GM23338 (cell line): ENCODE measurements at regions not wholly inside any gene's neighbourhood (a gene's known extent, or its start where the extent isn't known, plus 50 kb on each side); places are given as distances from the start of the nearest gene placed in this dataset.
"Not testable (repeated sequence)": the region's sequence is repeated elsewhere in the genome, so short reads cannot be mapped to it uniquely, and the experiment has no call there.

Source experiments
- ATAC-seq: fragments of 200-7000 bp; cut with Tn5 transposase; 3 replicates; pipeline ENCODE4 v1.9.1; 2020
- DNase-seq: peaks from one replicate; pipeline ENCODE4 v3.0.0-alpha.2; 2015; ENCODE audit warnings: low spot score
- H2AFZ ChIP-seq: fragments of 200-600 bp; sonication (generic); 2 replicates; pipeline ENCODE4 v1.8.0; 2016; ENCODE audit warnings: antibody characterized with exemption, mild to moderate bottlenecking, moderate library complexity
- H3F3A ChIP-seq: fragments of 200-600 bp; sonication (generic); replicated peaks from 2 replicates; pipeline ENCODE4 v1.8.0; 2017; ENCODE audit warnings: antibody characterized with exemption, mixed run types, low read depth
- H3K27ac ChIP-seq: fragments of 200-600 bp; sonication (generic); 2 replicates; pipeline ENCODE4 v1.6.1; 2016; ENCODE audit warnings: low read depth
- H3K27me3 ChIP-seq: fragments of 200-600 bp; sonication (generic); 2 replicates; pipeline ENCODE4 v1.8.0; 2016; ENCODE audit warnings: mild to moderate bottlenecking, mixed run types, moderate library complexity; ENCODE audit not compliant: insufficient read depth
- H3K36me3 ChIP-seq: fragments of 200-600 bp; sonication (generic); 2 replicates; pipeline ENCODE4 v1.8.0; 2016; ENCODE audit warnings: mild to moderate bottlenecking; ENCODE audit not compliant: insufficient read depth
- H3K4me1 ChIP-seq: fragments of 200-600 bp; sonication (generic); 2 replicates; pipeline ENCODE4 v1.8.0; 2016; ENCODE audit warnings: mild to moderate bottlenecking, moderate library complexity; ENCODE audit not compliant: insufficient read depth
- H3K4me2 ChIP-seq: fragments of 200-600 bp; sonication (generic); 2 replicates; pipeline ENCODE4 v1.7.1; 2017; ENCODE audit warnings: mixed run types
- H3K4me3 ChIP-seq: fragments of 200-600 bp; sonication (generic); 2 replicates; pipeline ENCODE4 v1.6.1; 2016; ENCODE audit warnings: mixed run types
- H3K79me2 ChIP-seq: fragments of 200-600 bp; sonication (generic); replicated peaks from 2 replicates; pipeline ENCODE4 v1.8.0; 2017; ENCODE audit warnings: mild to moderate bottlenecking; ENCODE audit not compliant: insufficient read depth
- H3K9me2 ChIP-seq: fragments of 200-600 bp; sonication (generic); 2 replicates; pipeline ENCODE4 v1.8.0; 2017; ENCODE audit not compliant: insufficient read depth
- H4K20me1 ChIP-seq: fragments of 200-600 bp; sonication (generic); replicated peaks from 2 replicates; pipeline ENCODE4 v1.8.0; 2017; ENCODE audit warnings: mild to moderate bottlenecking; ENCODE audit not compliant: insufficient read depth
- H3K27ac Mint-ChIP-seq: 2 replicates; pipeline ENCODE4 v1.8.0; 2020; ENCODE audit warnings: inconsistent platforms, mild to moderate bottlenecking, moderate library complexity, mixed read lengths
- H3K27me3 Mint-ChIP-seq: 3 replicates; pipeline ENCODE4 v1.8.0; 2022; ENCODE audit warnings: low read depth, mild to moderate bottlenecking, moderate library complexity, mixed read lengths, inconsistent platforms; ENCODE audit not compliant: insufficient read depth, poor library complexity
- H3K36me3 Mint-ChIP-seq: 3 replicates; pipeline ENCODE4 v1.8.0; 2021; ENCODE audit warnings: low read depth, mild to moderate bottlenecking, inconsistent platforms, moderate library complexity, mixed read lengths
- H3K4me1 Mint-ChIP-seq: 3 replicates; pipeline ENCODE4 v1.8.0; 2020; ENCODE audit warnings: mild to moderate bottlenecking, inconsistent platforms, mixed read lengths
- H3K4me3 Mint-ChIP-seq: 3 replicates; pipeline ENCODE4 v1.8.0; 2021; ENCODE audit warnings: moderate library complexity, mild to moderate bottlenecking, inconsistent platforms, mixed read lengths
- H3K9me3 Mint-ChIP-seq: 3 replicates; pipeline ENCODE4 v1.8.0; 2020; ENCODE audit warnings: moderate library complexity, mild to moderate bottlenecking, inconsistent platforms, mixed read lengths
- EZH2 ChIP-seq: fragments of 200-600 bp; sonication (generic); IDR thresholded peaks from one replicate; pipeline ENCODE4 v1.8.0; 2017; ENCODE audit warnings: antibody characterized with exemption, mild to moderate bottlenecking, low read depth; ENCODE audit not compliant: unreplicated experiment
- EZH2phosphoT487 ChIP-seq: fragments of 200-600 bp; sonication (generic); IDR thresholded peaks from one replicate; pipeline ENCODE4 v1.8.1; 2018; ENCODE audit warnings: antibody characterized with exemption; ENCODE audit not compliant: unreplicated experiment
- NANOG ChIP-seq: IDR thresholded peaks from 2 replicates; pipeline ENCODE4 v1.6.1; 2016; ENCODE audit warnings: antibody characterized with exemption, borderline replicate concordance
- POLR2AphosphoS5 ChIP-seq: IDR thresholded peaks from 2 replicates; pipeline ENCODE4 v1.6.1; 2016; ENCODE audit warnings: antibody characterized with exemption, low read depth
- STAT1 ChIP-seq: IDR thresholded peaks from one replicate; pipeline ENCODE4 v1.6.1; 2016; ENCODE audit warnings: antibody characterized with exemption; ENCODE audit not compliant: unreplicated experiment
- ZNF114 ChIP-seq: fragments of 250-450 bp; sonication (Bioruptor Pico); IDR thresholded peaks from 2 replicates; pipeline ENCODE4 v1.5.0; 2020; ENCODE audit warnings: mild to moderate bottlenecking, moderate library complexity
- ZNF331 ChIP-seq: fragments of 250-450 bp; sonication (Bioruptor Pico); IDR thresholded peaks from 2 replicates; pipeline ENCODE4 v1.5.0; 2020; ENCODE audit warnings: low read depth, mild to moderate bottlenecking, moderate library complexity
- TF ChIP-seq, protein P1 (sequence below): fragments of 250-450 bp; sonication (Bioruptor Pico); IDR thresholded peaks from 2 replicates; pipeline ENCODE4 v1.5.0; 2020; ENCODE audit warnings: mild to moderate bottlenecking, moderate library complexity
- TF ChIP-seq, protein P2 (sequence below), 2 experiments: fragments of 200-600 bp in 1 of 2; sonication (generic) in 1 of 2; conservative IDR thresholded peaks; 2 replicates each; pipeline versions ENCODE4 v1.5.1 to v1.6.1; 2016 to 2017; ENCODE audit warnings: antibody characterized with exemption in 2 of 2, low read depth in 2 of 2, mild to moderate bottlenecking in 2 of 2, moderate library complexity in 1 of 2

DNA sequence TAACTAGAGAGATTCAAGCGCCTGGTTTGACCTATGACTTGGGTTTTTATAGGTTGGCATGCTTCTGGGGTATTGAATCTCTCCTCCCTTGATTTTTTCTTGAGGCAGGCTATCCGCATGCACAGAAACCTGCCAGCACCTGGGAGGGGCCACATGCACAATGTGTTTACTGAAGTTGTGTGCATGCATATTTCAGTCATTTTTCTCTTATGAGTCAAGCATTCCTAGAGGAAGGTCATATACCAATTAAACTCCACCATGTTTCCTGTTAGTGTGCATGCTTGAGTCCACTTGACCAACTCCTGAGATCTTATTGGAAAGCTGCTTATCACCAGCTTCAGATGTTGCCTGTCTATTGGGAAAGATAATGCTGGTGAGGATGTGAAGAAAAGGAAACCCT is 1718.4 kb downstream of the LRRC4C start:
- TF ChIP-seq ZNF331 (CRISPR knock-in tag) (no peak), EZH2 (no peak)
- Mint-ChIP-seq H3K27me3 (no peaks in the 10 kb centered on the region), H3K4me3 (no peak overlapping the region), H3K27ac (no peak overlapping the region), H3K36me3 (peaks cover 14% of the 10 kb centered on the region; the same call in 2 of the 3 replicates), H3K4me1 (no peaks in the 10 kb centered on the region), H3K9me3 (peaks cover 22% of the 10 kb centered on the region)
- H3F3A ChIP-seq: no peaks in the 10 kb centered on the region
- ATAC-seq (no peak), DNase-seq (no peak)
- no peaks in the 10 kb centered on the region for H3K4me1 ChIP-seq
- no peaks in the 10 kb centered on the region for H4K20me1 ChIP-seq
- no peak overlapping the region for H3K27ac ChIP-seq
- no peaks in the 10 kb centered on the region for H3K36me3 ChIP-seq
- no peak overlapping the region for H3K4me3 ChIP-seq
- H2AFZ ChIP-seq: no peak overlapping the region
- no peaks in the 10 kb centered on the region for H3K9me2 ChIP-seq
- H3K4me2 ChIP-seq: no peak overlapping the region
- no peaks in the 10 kb centered on the region for H3K79me2 ChIP-seq
- H3K27me3 ChIP-seq: no peaks in the 10 kb centered on the region

DNA sequence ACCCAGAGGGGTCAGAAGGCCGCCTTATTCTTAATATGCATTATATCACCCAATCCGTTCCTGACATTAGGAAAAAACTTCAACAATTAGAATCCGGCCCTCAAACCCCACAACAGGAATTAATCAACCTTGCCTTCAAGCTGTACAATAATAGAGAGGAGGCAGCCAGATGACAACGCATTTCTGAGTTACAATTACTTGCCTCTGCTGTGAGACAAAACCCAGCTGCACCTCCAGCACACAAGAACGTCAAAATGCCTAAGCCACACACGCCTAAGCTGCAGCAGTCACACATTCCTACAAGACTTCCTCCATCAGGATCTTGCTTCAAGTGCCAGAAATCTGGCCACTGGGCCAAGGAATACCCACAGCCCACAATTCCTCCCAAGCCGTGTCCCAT is 1723.1 kb downstream of the LRRC4C start:
- H3K4me2 ChIP-seq, DNase-seq, H3K79me2 ChIP-seq, H3K27ac ChIP-seq, ATAC-seq, H3K9me2 ChIP-seq, H3F3A ChIP-seq, H2AFZ ChIP-seq, H3K4me1 ChIP-seq, H3K36me3 ChIP-seq, H3K27me3 Mint-ChIP-seq, H3K4me3 Mint-ChIP-seq, H3K4me3 ChIP-seq, H3K27me3 ChIP-seq, H3K4me1 Mint-ChIP-seq, H4K20me1 ChIP-seq, H3K27ac Mint-ChIP-seq: not testable (repeated sequence)
- Mint-ChIP-seq H3K9me3 (peaks cover 21% of the 10 kb centered on the region), H3K36me3 (peaks cover 19% of the 10 kb centered on the region)

DNA sequence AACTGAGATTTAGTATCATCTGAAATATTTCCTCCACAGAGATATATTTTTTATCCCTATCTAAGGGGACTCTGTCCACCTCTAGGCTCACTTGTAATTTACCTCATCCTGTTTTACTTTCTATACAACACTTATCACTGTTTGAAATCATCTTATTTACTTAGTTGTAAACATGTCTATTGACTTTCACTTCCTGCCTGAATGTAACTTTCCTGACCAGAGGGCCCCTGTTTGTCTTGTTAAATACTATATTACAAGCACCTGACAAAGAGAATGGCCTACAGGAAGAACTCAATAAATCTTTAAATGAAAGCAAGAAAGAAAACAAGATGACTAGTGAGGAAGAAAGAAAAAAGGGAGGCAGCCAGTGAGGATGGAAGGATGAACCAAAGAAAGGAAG is 1727.5 kb downstream of the LRRC4C start:
- TF ChIP-seq ZNF114 (CRISPR knock-in tag) (no peak), STAT1 (no peak), EZH2 (no peak), NANOG (no peak), ZNF331 (CRISPR knock-in tag) (no peak), POLR2AphosphoS5 (no peak), EZH2phosphoT487 (no peak)
- TF ChIP-seq, protein P1, sequence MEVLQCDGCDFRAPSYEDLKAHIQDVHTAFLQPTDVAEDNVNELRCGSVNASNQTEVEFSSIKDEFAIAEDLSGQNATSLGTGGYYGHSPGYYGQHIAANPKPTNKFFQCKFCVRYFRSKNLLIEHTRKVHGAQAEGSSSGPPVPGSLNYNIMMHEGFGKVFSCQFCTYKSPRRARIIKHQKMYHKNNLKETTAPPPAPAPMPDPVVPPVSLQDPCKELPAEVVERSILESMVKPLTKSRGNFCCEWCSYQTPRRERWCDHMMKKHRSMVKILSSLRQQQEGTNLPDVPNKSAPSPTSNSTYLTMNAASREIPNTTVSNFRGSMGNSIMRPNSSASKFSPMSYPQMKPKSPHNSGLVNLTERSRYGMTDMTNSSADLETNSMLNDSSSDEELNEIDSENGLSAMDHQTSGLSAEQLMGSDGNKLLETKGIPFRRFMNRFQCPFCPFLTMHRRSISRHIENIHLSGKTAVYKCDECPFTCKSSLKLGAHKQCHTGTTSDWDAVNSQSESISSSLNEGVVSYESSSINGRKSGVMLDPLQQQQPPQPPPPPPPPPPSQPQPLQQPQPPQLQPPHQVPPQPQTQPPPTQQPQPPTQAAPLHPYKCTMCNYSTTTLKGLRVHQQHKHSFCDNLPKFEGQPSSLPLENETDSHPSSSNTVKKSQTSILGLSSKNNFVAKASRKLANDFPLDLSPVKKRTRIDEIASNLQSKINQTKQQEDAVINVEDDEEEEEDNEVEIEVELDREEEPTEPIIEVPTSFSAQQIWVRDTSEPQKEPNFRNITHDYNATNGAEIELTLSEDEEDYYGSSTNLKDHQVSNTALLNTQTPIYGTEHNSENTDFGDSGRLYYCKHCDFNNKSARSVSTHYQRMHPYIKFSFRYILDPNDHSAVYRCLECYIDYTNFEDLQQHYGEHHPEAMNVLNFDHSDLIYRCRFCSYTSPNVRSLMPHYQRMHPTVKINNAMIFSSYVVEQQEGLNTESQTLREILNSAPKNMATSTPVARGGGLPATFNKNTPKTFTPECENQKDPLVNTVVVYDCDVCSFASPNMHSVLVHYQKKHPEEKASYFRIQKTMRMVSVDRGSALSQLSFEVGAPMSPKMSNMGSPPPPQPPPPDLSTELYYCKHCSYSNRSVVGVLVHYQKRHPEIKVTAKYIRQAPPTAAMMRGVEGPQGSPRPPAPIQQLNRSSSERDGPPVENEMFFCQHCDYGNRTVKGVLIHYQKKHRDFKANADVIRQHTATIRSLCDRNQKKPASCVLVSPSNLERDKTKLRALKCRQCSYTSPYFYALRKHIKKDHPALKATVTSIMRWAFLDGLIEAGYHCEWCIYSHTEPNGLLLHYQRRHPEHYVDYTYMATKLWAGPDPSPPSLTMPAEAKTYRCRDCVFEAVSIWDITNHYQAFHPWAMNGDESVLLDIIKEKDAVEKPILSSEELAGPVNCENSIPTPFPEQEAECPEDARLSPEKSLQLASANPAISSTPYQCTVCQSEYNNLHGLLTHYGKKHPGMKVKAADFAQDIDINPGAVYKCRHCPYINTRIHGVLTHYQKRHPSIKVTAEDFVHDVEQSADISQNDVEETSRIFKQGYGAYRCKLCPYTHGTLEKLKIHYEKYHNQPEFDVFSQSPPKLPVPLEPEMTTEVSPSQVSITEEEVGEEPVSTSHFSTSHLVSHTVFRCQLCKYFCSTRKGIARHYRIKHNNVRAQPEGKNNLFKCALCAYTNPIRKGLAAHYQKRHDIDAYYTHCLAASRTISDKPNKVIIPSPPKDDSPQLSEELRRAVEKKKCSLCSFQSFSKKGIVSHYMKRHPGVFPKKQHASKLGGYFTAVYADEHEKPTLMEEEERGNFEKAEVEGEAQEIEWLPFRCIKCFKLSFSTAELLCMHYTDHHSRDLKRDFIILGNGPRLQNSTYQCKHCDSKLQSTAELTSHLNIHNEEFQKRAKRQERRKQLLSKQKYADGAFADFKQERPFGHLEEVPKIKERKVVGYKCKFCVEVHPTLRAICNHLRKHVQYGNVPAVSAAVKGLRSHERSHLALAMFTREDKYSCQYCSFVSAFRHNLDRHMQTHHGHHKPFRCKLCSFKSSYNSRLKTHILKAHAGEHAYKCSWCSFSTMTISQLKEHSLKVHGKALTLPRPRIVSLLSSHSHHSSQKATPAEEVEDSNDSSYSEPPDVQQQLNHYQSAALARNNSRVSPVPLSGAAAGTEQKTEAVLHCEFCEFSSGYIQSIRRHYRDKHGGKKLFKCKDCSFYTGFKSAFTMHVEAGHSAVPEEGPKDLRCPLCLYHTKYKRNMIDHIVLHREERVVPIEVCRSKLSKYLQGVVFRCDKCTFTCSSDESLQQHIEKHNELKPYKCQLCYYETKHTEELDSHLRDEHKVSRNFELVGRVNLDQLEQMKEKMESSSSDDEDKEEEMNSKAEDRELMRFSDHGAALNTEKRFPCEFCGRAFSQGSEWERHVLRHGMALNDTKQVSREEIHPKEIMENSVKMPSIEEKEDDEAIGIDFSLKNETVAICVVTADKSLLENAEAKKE (CRISPR knock-in tag): no peak
- TF ChIP-seq, protein P2, sequence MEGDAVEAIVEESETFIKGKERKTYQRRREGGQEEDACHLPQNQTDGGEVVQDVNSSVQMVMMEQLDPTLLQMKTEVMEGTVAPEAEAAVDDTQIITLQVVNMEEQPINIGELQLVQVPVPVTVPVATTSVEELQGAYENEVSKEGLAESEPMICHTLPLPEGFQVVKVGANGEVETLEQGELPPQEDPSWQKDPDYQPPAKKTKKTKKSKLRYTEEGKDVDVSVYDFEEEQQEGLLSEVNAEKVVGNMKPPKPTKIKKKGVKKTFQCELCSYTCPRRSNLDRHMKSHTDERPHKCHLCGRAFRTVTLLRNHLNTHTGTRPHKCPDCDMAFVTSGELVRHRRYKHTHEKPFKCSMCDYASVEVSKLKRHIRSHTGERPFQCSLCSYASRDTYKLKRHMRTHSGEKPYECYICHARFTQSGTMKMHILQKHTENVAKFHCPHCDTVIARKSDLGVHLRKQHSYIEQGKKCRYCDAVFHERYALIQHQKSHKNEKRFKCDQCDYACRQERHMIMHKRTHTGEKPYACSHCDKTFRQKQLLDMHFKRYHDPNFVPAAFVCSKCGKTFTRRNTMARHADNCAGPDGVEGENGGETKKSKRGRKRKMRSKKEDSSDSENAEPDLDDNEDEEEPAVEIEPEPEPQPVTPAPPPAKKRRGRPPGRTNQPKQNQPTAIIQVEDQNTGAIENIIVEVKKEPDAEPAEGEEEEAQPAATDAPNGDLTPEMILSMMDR (conservative IDR thresholded peaks at IDR 0.05; ENCODE audit: low read depth in 2 of 2): no peak
- Mint-ChIP-seq H3K9me3 (peaks cover 21% of the 10 kb centered on the region), H3K27ac (peak overlapping the region; percentile 5; the same call in 1 of the 2 replicates), H3K27me3 (no peaks in the 10 kb centered on the region), H3K4me1 (peaks cover 13% of the 10 kb centered on the region), H3K36me3 (peaks cover 19% of the 10 kb centered on the region), H3K4me3 (no peak overlapping the region)
- H3K4me1 ChIP-seq: no peaks in the 10 kb centered on the region
- H3F3A ChIP-seq: no peaks in the 10 kb centered on the region
- H3K36me3 ChIP-seq: no peaks in the 10 kb centered on the region
- DNase-seq (no peak), ATAC-seq (no peak)
- H3K4me2 ChIP-seq: no peak overlapping the region
- H2AFZ ChIP-seq: no peak overlapping the region
- no peak overlapping the region for H3K4me3 ChIP-seq
- no peaks in the 10 kb centered on the region for H4K20me1 ChIP-seq
- no peaks in the 10 kb centered on the region for H3K27me3 ChIP-seq
- no peaks in the 10 kb centered on the region for H3K79me2 ChIP-seq
- no peaks in the 10 kb centered on the region for H3K9me2 ChIP-seq
- no peak overlapping the region for H3K27ac ChIP-seq
